ENCODE measurements at regions not wholly inside any gene's neighbourhood (a gene's known extent, or its start where the extent isn't known, plus 50 kb on each side); places are given as distances from the start of the nearest gene placed in this dataset.
"Not testable (repeated sequence)": the region's sequence is repeated elsewhere in the genome, so short reads cannot be mapped to it uniquely, and the experiment has no call there.

GRCh38 chr6:44020148-44020547 is 107.1 kb downstream of the MRPL14 start:
- in situ Hi-C loops (cut with MboI; ENCODE audit: low sequenced_read_pairs): no loop called here

GRCh38 chr6:44017307-44017706 is 109.9 kb downstream of the MRPL14 start:
- in situ Hi-C loops (cut with MboI; ENCODE audit: low sequenced_read_pairs): not testable (repeated sequence)

GRCh38 chr6:44016131-44016870 is 111.0 kb downstream of the MRPL14 start:
- in situ Hi-C loops (cut with MboI; ENCODE audit: low sequenced_read_pairs): no loop called here

- in situ Hi-C loops (cut with MboI; ENCODE audit: low sequenced_read_pairs): no loop called here
Observed at GRCh38 chr6:44012078-44012493, 115.2 kb downstream of the MRPL14 start.

- in situ Hi-C loops (cut with MboI; ENCODE audit: low sequenced_read_pairs): no loop called here
Observed at GRCh38 chr6:44011350-44011920, 115.8 kb downstream of the MRPL14 start.

GRCh38 chr6:44010411-44011349 is 116.6 kb downstream of the MRPL14 start:
- in situ Hi-C loops (cut with MboI; ENCODE audit: low sequenced_read_pairs): no loop called here

- in situ Hi-C loops (cut with MboI; ENCODE audit: low sequenced_read_pairs): no loop called here
Observed at GRCh38 chr6:44009425-44010321, 117.6 kb downstream of the MRPL14 start.

GRCh38 chr6:44008821-44009370 is 118.4 kb downstream of the MRPL14 start:
- in situ Hi-C loops (cut with MboI; ENCODE audit: low sequenced_read_pairs): no loop called here

GRCh38 chr6:44007818-44008621 is 119.2 kb downstream of the MRPL14 start:
- in situ Hi-C loops (cut with MboI; ENCODE audit: low sequenced_read_pairs): no loop called here

- in situ Hi-C loops (cut with MboI; ENCODE audit: low sequenced_read_pairs): no loop called here
Observed at GRCh38 chr6:44006872-44007303, 120.4 kb downstream of the MRPL14 start.

GRCh38 chr6:44006123-44006871 is 121.0 kb downstream of the MRPL14 start:
- in situ Hi-C loops (cut with MboI; ENCODE audit: low sequenced_read_pairs): no loop called here

GRCh38 chr6:44005507-44005903 is 121.7 kb downstream of the MRPL14 start:
- in situ Hi-C loops (cut with MboI; ENCODE audit: low sequenced_read_pairs): no loop called here

- in situ Hi-C loops (cut with MboI; ENCODE audit: low sequenced_read_pairs): no loop called here
Observed at GRCh38 chr6:44004625-44005506, 122.4 kb downstream of the MRPL14 start.

GRCh38 chr6:44004136-44004535 is 123.1 kb downstream of the MRPL14 start:
- in situ Hi-C loops (cut with MboI; ENCODE audit: low sequenced_read_pairs): no loop called here

GRCh38 chr6:44003345-44004061 is 123.7 kb downstream of the MRPL14 start:
- in situ Hi-C loops (cut with MboI; ENCODE audit: low sequenced_read_pairs): no loop called here

- in situ Hi-C loops (cut with MboI; ENCODE audit: low sequenced_read_pairs): no loop called here
Observed at GRCh38 chr6:44002593-44003344, 124.5 kb downstream of the MRPL14 start.

Data from HL-60/S4 (cell line).